ENCODE measurements at regions not wholly inside any gene's neighbourhood (a gene's known extent, or its start where the extent isn't known, plus 50 kb on each side); places are given as distances from the start of the nearest gene placed in this dataset.

GRCh38 chr1:187605736-187606135 is 777.0 kb downstream of the PLA2G4A start:
- no peak for TF ChIP-seq POLR2A (IDR thresholded peaks at IDR 0.05)
- no peak for TF ChIP-seq CTCF (IDR thresholded peaks at IDR 0.05)

Data from esophagus squamous epithelium (tissue), 4 donors.